ENCODE measurements at regions not wholly inside any gene's neighbourhood (a gene's known extent, or its start where the extent isn't known, plus 50 kb on each side); places are given as distances from the start of the nearest gene placed in this dataset.

- TF ChIP-seq CTCF (conservative IDR thresholded peaks at IDR 0.05) (no peak), EZH2 (IDR thresholded peaks at IDR 0.05; ENCODE audit: low read depth) (no peak)
Measured at GRCh38 chr12:76255281-76255680, 92.9 kb downstream of the BBS10 start.

All from PC-9 (cell line).